MCF 10A (cell line): ENCODE measurements at regions not wholly inside any gene's neighbourhood (a gene's known extent, or its start where the extent isn't known, plus 50 kb on each side); places are given as distances from the start of the nearest gene placed in this dataset.

Experiments used
- BruUV-seq: library from RNA; stranded (reverse); fragments of 400-500 nt; replicated peaks from 2 replicates; lab custom pipeline; 2021; lab: Mats Ljungman, UMichigan
- CTCF ChIA-PET: fragments of 300-600 bp; sonication (Branson Sonifier 250); formaldehyde crosslinking; extraction: SDS; loops from one replicate; lab custom pipeline; 2021; ENCODE audit warnings: antibody characterized with exemption, inconsistent platforms; lab: Yijun Ruan, JAX
- POLR2A ChIA-PET: fragments of 300-600, 350-650 bp; sonication (Branson Sonifier 250); formaldehyde crosslinking; extraction: SDS; loops from one replicate; lab custom pipeline; 2020; ENCODE audit warnings: antibody characterized with exemption, inconsistent platforms; lab: Yijun Ruan, JAX
- DNase-seq: peaks from one replicate; pipeline ENCODE4 v3.0.0-alpha.2; 2018; ENCODE audit not compliant: unreplicated experiment
- H3K27ac Mint-ChIP-seq: one replicate; pipeline ENCODE4 v1.8.0; 2022; ENCODE audit warnings: mild to moderate bottlenecking, low read depth, mixed read lengths; ENCODE audit not compliant: unreplicated experiment
- H3K27me3 Mint-ChIP-seq: one replicate; pipeline ENCODE4 v1.8.0; 2022; ENCODE audit warnings: mixed read lengths; ENCODE audit not compliant: insufficient read depth, unreplicated experiment
- H3K36me3 Mint-ChIP-seq: one replicate; pipeline ENCODE4 v1.8.0; 2022; ENCODE audit warnings: mild to moderate bottlenecking, moderate library complexity, mixed read lengths; ENCODE audit not compliant: insufficient read depth, unreplicated experiment
- H3K4me1 Mint-ChIP-seq: one replicate; pipeline ENCODE4 v1.8.0; 2022; ENCODE audit warnings: mixed read lengths; ENCODE audit not compliant: insufficient read depth, unreplicated experiment
- H3K4me3 Mint-ChIP-seq: one replicate; pipeline ENCODE4 v1.8.0; 2022; ENCODE audit warnings: mild to moderate bottlenecking, moderate library complexity, mixed read lengths; ENCODE audit not compliant: unreplicated experiment
- H3K9me3 Mint-ChIP-seq: one replicate; pipeline ENCODE4 v1.8.0; 2022; ENCODE audit warnings: mixed read lengths; ENCODE audit not compliant: unreplicated experiment
- CTCF ChIP-seq: fragments of 200-600 bp; IDR thresholded peaks from one replicate; pipeline ENCODE4 v1.8.0; 2022; ENCODE audit warnings: antibody characterized with exemption, mild to moderate bottlenecking; ENCODE audit not compliant: unreplicated experiment
- intact Hi-C: fragments of 100-400 bp; cut with micrococcal nuclease; formaldehyde crosslinking; loops from 2 replicates; pipeline ENCODE4 v1.14.1; 2022

- ChIA-PET CTCF (no interaction called here), POLR2A (no interaction called here)
- intact Hi-C loops, result no loop called here
- no peak overlapping the region for H3K4me3 Mint-ChIP-seq
- DNase-seq, result no peak
- no peak overlapping the region for H3K27ac Mint-ChIP-seq
- TF ChIP-seq CTCF, result no peak
- H3K27me3 Mint-ChIP-seq, result no peaks in the 10 kb centered on the region
- BruUV-seq, result no TSS peak
- H3K9me3 Mint-ChIP-seq, result no peaks in the 10 kb centered on the region
- H3K36me3 Mint-ChIP-seq, result no peaks in the 10 kb centered on the region
- H3K4me1 Mint-ChIP-seq, result no peaks in the 10 kb centered on the region
Observed at GRCh38 chr7:84497873-84498272, 303.3 kb upstream of the SEMA3A start.

- no peaks in the 10 kb centered on the region for H3K9me3 Mint-ChIP-seq
- no peaks in the 10 kb centered on the region for H3K4me1 Mint-ChIP-seq
- no peak for DNase-seq
- H3K27me3 Mint-ChIP-seq, result no peaks in the 10 kb centered on the region
- ChIA-PET CTCF (no interaction called here), POLR2A (no interaction called here)
- no peak overlapping the region for H3K27ac Mint-ChIP-seq
- H3K36me3 Mint-ChIP-seq, result no peaks in the 10 kb centered on the region
- no peak for TF ChIP-seq CTCF
- H3K4me3 Mint-ChIP-seq, result no peak overlapping the region
- intact Hi-C loops, result no loop called here
- no TSS peak for BruUV-seq
Observed at GRCh38 chr7:84495128-84495527, 300.5 kb upstream of the SEMA3A start.

- TF ChIP-seq CTCF, result no peak
- no peaks in the 10 kb centered on the region for H3K27me3 Mint-ChIP-seq
- no peak overlapping the region for H3K4me3 Mint-ChIP-seq
- intact Hi-C loops, result no loop called here
- no peak for DNase-seq
- H3K36me3 Mint-ChIP-seq, result no peaks in the 10 kb centered on the region
- POLR2A ChIA-PET, result interaction anchor here (0.6 kb wide), 1 partner anchor 192 kb away, joined by 3 read pairs; no protein-coding TSS in a partner anchor
- BruUV-seq, result no TSS peak
- CTCF ChIA-PET, result no interaction called here
- H3K27ac Mint-ChIP-seq, result no peak overlapping the region
- H3K4me1 Mint-ChIP-seq, result no peaks in the 10 kb centered on the region
- H3K9me3 Mint-ChIP-seq, result no peaks in the 10 kb centered on the region
Observed at GRCh38 chr7:84492098-84493034, 297.8 kb upstream of the SEMA3A start.

- H3K9me3 Mint-ChIP-seq, result no peaks in the 10 kb centered on the region
- TF ChIP-seq CTCF, result no peak
- no peaks in the 10 kb centered on the region for H3K36me3 Mint-ChIP-seq
- H3K4me1 Mint-ChIP-seq, result no peaks in the 10 kb centered on the region
- no peak overlapping the region for H3K27ac Mint-ChIP-seq
- POLR2A ChIA-PET, result no interaction called here
- no peak overlapping the region for H3K4me3 Mint-ChIP-seq
- no peak for DNase-seq
- intact Hi-C loops, result no loop called here
- CTCF ChIA-PET, result no interaction called here
- no TSS peak for BruUV-seq
- no peaks in the 10 kb centered on the region for H3K27me3 Mint-ChIP-seq
Observed at GRCh38 chr7:84490661-84491060, 296.1 kb upstream of the SEMA3A start.
